IPS-18a (cell line): ENCODE measurements at regions not wholly inside any gene's neighbourhood (a gene's known extent, or its start where the extent isn't known, plus 50 kb on each side); places are given as distances from the start of the nearest gene placed in this dataset.

Experiments used
- H3K27ac ChIP-seq: one replicate; pipeline ENCODE4 v1.5.1; 2013; ENCODE audit warnings: low read length
- H3K27me3 ChIP-seq: one replicate; pipeline ENCODE4 v1.6.1; 2013; ENCODE audit warnings: mild to moderate bottlenecking, low read length; ENCODE audit not compliant: control insufficient read depth, insufficient read depth
- H3K36me3 ChIP-seq: one replicate; pipeline ENCODE4 v1.6.1; 2013; ENCODE audit warnings: low read depth, low read length; ENCODE audit not compliant: control insufficient read depth
- H3K4me1 ChIP-seq: one replicate; pipeline ENCODE4 v1.6.1; 2013; ENCODE audit warnings: low read depth, low read length; ENCODE audit not compliant: control insufficient read depth
- H3K4me3 ChIP-seq: one replicate; pipeline ENCODE4 v1.5.1; 2013; ENCODE audit warnings: low read length
- H3K9ac ChIP-seq: one replicate; pipeline ENCODE4 v1.6.1; 2013; ENCODE audit warnings: mild to moderate bottlenecking, low read length, moderate library complexity
- H3K9me3 ChIP-seq: one replicate; pipeline ENCODE4 v1.6.1; 2013; ENCODE audit warnings: low read depth, low read length; ENCODE audit not compliant: control insufficient read depth

GRCh38 chr2:128753321-128753720, 434.7 kb upstream of the HS6ST1 start:
- Histone ChIP-seq H3K4me3 (no peak overlapping the region), H3K9ac (no peak overlapping the region), H3K4me1 (peaks cover 10% of the 10 kb centered on the region), H3K9me3 (no peaks in the 10 kb centered on the region), H3K27ac (no peak overlapping the region), H3K27me3 (no peaks in the 10 kb centered on the region), H3K36me3 (no peaks in the 10 kb centered on the region)

- Histone ChIP-seq H3K27me3 (no peaks in the 10 kb centered on the region), H3K27ac (no peak overlapping the region), H3K9me3 (no peaks in the 10 kb centered on the region), H3K4me1 (peaks cover 10% of the 10 kb centered on the region), H3K36me3 (no peaks in the 10 kb centered on the region), H3K9ac (no peak overlapping the region), H3K4me3 (no peak overlapping the region)
Observed at GRCh38 chr2:128753800-128754199, 435.1 kb upstream of the HS6ST1 start.

- Histone ChIP-seq H3K36me3 (no peaks in the 10 kb centered on the region), H3K9me3 (no peaks in the 10 kb centered on the region), H3K4me3 (no peak overlapping the region), H3K9ac (no peak overlapping the region), H3K27me3 (no peaks in the 10 kb centered on the region), H3K4me1 (peaks cover 10% of the 10 kb centered on the region), H3K27ac (no peak overlapping the region)
Observed at GRCh38 chr2:128754246-128754724, 435.6 kb upstream of the HS6ST1 start.

- Histone ChIP-seq H3K4me1 (peaks cover 10% of the 10 kb centered on the region), H3K36me3 (no peaks in the 10 kb centered on the region), H3K9me3 (no peaks in the 10 kb centered on the region), H3K4me3 (no peak overlapping the region), H3K9ac (no peak overlapping the region), H3K27me3 (no peaks in the 10 kb centered on the region), H3K27ac (no peak overlapping the region)
Observed at GRCh38 chr2:128755695-128756364, 437.2 kb upstream of the HS6ST1 start.

GRCh38 chr2:128756365-128756717, 437.7 kb upstream of the HS6ST1 start:
- Histone ChIP-seq H3K9me3 (no peaks in the 10 kb centered on the region), H3K27me3 (no peaks in the 10 kb centered on the region), H3K4me1 (peaks cover 10% of the 10 kb centered on the region), H3K4me3 (no peak overlapping the region), H3K9ac (no peak overlapping the region), H3K36me3 (no peaks in the 10 kb centered on the region), H3K27ac (no peak overlapping the region)

- Histone ChIP-seq H3K4me3 (no peak overlapping the region), H3K9ac (no peak overlapping the region), H3K4me1 (peaks cover 3% of the 10 kb centered on the region), H3K27me3 (no peaks in the 10 kb centered on the region), H3K27ac (no peak overlapping the region), H3K9me3 (no peaks in the 10 kb centered on the region), H3K36me3 (no peaks in the 10 kb centered on the region)
Observed at GRCh38 chr2:128765811-128766210, 447.1 kb upstream of the HS6ST1 start.

- no peaks in the 10 kb centered on the region for H3K9me3 ChIP-seq
- no peaks in the 10 kb centered on the region for H3K36me3 ChIP-seq
- peaks cover 8% of the 10 kb centered on the region for H3K4me1 ChIP-seq
- no peak overlapping the region for H3K9ac ChIP-seq
- H3K27me3 ChIP-seq = no peaks in the 10 kb centered on the region
- H3K27ac ChIP-seq = no peak overlapping the region
- no peak overlapping the region for H3K4me3 ChIP-seq
Observed at GRCh38 chr2:128768041-128768440, 449.4 kb upstream of the HS6ST1 start.

- Histone ChIP-seq H3K9me3 (no peaks in the 10 kb centered on the region), H3K4me3 (no peak overlapping the region), H3K27me3 (no peaks in the 10 kb centered on the region), H3K9ac (no peak overlapping the region), H3K36me3 (no peaks in the 10 kb centered on the region), H3K27ac (no peak overlapping the region), H3K4me1 (peaks cover 8% of the 10 kb centered on the region)
Observed at GRCh38 chr2:128769457-128770142, 450.9 kb upstream of the HS6ST1 start.

GRCh38 chr2:128770143-128771085, 451.7 kb upstream of the HS6ST1 start:
- no peaks in the 10 kb centered on the region for H3K36me3 ChIP-seq
- peaks cover 8% of the 10 kb centered on the region for H3K4me1 ChIP-seq
- H3K27me3 ChIP-seq = no peaks in the 10 kb centered on the region
- no peak overlapping the region for H3K9ac ChIP-seq
- no peak overlapping the region for H3K27ac ChIP-seq
- no peak overlapping the region for H3K4me3 ChIP-seq
- H3K9me3 ChIP-seq = no peaks in the 10 kb centered on the region

GRCh38 chr2:128771401-128771800, 452.7 kb upstream of the HS6ST1 start:
- Histone ChIP-seq H3K9ac (no peak overlapping the region), H3K27me3 (no peaks in the 10 kb centered on the region), H3K4me1 (peaks cover 8% of the 10 kb centered on the region), H3K9me3 (no peaks in the 10 kb centered on the region), H3K4me3 (no peak overlapping the region), H3K27ac (no peak overlapping the region), H3K36me3 (no peaks in the 10 kb centered on the region)

GRCh38 chr2:128772671-128773070, 454.0 kb upstream of the HS6ST1 start:
- no peaks in the 10 kb centered on the region for H3K9me3 ChIP-seq
- no peak overlapping the region for H3K4me3 ChIP-seq
- H3K9ac ChIP-seq = no peak overlapping the region
- no peaks in the 10 kb centered on the region for H3K27me3 ChIP-seq
- H3K27ac ChIP-seq = no peak overlapping the region
- H3K36me3 ChIP-seq = no peaks in the 10 kb centered on the region
- peaks cover 8% of the 10 kb centered on the region for H3K4me1 ChIP-seq
